Fibroblast of upper back skin (primary cell): ENCODE measurements at regions not wholly inside any gene's neighbourhood (a gene's known extent, or its start where the extent isn't known, plus 50 kb on each side); places are given as distances from the start of the nearest gene placed in this dataset.

Experiments
- DNase-seq: peaks from one replicate; pipeline ENCODE4 v3.0.0-alpha.2; 2013

DNA sequence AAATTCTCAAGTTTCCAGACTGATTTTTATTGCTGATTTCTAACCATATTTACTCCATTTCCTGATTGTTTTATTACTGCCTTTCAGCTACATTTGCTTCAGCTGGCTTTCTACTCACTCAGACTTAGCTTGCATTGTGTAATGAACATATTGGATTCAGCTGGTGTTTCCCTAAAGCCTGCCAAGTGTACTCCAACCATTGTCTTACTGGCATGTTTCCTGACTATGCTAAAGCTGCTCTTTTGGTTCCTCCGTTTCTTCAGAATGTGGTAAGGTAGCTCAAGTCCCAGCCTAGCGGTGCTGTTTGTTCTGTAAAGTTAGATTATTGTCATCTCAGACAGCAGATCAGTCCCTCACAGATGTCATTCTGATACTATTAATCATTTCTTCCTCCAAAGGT, 53.1 kb upstream of the GLRA2 start:
- DNase-seq = peak; percentile 53

DNA sequence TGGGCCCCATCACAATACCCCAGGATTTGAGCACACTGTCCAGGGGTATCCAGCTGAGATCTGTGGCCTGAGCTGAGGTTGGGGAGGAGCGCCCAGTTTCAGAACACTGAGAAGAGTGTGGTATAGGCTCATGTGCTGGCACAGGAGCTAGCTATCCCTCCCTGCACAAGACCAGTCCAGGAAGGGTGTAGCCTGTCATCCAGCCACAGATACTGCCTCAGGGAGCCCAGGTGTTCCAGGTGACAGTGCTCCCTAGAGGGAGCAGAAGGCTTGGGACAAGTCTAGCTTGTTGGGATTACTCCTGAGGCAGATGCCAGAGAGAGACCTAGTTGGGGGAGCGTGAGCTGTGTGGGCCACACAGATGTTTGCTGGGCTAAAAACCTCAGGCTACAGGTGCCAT, 79.6 kb upstream of the GLRA2 start:
- no peak for DNase-seq

DNA sequence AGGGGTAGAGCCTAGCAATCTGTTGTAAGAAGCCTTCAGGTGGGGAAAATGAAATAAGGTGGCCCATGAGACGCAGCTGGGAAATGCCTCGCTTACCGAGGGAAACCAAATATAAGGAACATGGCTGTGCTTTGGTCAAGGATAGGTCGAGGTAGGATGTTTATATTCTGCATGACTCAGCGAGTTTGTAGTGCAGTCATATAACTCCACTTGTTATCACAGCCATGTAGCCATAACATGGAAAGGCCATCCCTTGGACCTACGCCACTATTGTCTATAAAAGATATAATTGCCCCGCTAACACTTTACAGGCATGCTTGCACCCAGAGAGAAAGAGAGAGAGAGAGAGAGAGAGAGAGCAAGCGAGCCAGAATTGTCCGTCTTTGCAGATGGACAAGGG, 80.9 kb upstream of the GLRA2 start:
- no peak for DNase-seq

GRCh38 chrX:14440106-14440505, 89.2 kb upstream of the GLRA2 start:
- no peak for DNase-seq

- DNase-seq = no peak
Measured at GRCh38 chrX:14427614-14428013, 101.7 kb upstream of the GLRA2 start.

DNA sequence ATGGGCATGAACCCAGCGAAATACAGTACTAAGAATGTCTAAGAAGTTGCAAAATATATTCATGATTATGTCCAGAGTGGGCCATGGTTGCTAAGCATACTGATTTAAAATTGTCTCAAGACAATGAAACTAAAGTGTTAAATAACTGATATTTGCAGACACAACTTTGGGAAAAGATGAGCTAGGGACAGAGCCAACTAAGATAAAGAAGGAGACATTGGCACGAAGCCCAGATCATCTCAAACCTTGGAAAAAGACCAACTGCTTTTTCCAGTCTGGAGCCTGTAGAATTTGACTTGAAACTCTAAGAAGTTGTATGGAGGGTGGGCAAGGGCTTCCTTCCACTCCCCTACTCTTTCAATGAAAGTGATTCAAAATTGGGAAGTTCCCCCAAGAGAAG, 108.5 kb upstream of the GLRA2 start:
- no peak for DNase-seq

DNA sequence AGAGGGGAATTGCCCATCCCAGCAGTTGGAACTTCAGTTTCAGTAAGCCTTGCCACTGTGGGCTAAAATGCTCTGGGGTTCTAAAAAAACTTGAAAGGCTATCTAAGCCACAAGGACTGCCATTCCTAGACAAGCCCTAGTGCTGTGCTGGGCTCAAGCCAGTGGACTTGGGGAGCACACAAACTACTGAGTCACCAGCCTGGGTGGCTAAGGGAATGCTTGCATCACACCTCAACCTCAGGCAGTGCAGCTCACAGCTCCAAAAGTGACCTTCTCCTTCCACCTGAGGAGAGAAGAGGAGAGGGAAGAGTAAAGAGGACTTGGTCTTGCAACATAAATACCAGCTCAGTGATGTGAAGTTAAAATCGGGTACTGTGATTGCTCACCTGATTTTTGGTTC, 116.7 kb upstream of the GLRA2 start:
- no peak for DNase-seq

- DNase-seq = peak; percentile 14
Measured at GRCh38 chrX:14411326-14411725, 118.0 kb upstream of the GLRA2 start.

- DNase-seq = peak; percentile 46
Measured at GRCh38 chrX:14409341-14409740, 120.0 kb upstream of the GLRA2 start.

GRCh38 chrX:14406225-14406624, 123.1 kb upstream of the GLRA2 start:
- no peak for DNase-seq

DNA sequence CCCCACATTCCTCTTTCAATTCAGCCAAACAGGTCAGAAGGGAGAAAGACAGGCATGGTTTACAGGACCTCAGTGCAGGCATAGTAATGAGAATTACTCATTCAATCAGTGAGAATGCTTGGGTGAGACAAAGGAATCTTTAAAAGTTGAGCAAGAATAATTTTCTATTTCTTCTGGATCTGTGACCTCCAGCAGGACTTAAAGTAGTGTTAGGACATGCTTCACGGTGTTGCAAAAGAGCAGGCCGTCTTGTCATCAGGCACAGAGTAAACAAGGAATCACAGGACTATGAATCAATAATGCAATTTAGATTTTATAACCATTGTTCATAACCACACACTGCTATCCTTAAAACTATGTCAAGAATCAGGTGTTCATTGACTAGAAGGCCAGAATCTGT, 130.6 kb upstream of the GLRA2 start:
- DNase-seq = peak; percentile 55

DNA sequence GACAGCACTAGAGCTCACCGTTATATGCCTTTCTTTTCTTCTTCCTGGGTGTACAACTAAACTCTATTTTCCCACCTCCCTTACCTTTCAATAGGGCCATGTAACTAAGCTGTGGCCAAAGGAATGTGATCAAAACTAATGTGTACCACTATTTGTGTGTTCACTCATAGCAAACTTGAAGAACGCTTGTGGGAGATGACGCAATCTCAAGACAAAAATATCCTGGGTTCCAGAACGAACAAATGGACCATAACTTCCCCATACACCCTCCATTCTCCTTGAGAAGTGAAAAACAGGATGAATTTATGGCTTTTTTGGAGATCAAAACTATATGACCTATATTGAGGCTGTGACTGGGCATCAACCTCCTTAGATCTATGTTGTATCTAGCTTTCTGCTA, 139.7 kb upstream of the GLRA2 start:
- no peak for DNase-seq

DNA sequence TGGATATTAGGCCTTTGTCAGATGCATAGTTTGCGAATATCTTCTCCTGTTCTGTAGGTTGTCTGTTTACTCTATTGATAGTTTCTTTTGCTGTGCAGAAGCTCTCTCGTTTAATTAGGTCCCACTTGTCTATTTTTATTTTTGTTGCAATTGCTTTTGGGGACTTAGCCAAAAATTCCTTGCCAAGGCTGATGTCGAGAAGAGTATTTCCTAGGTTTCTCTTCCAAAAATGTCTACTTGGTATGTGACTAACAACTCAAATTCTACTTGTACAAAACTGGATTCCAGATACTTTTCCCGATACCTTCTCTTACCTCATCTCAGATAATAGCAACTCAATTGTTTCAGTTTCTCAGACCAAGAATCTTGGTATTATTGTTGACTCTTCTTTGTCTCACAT, 142.4 kb upstream of the GLRA2 start:
- no peak for DNase-seq

DNA sequence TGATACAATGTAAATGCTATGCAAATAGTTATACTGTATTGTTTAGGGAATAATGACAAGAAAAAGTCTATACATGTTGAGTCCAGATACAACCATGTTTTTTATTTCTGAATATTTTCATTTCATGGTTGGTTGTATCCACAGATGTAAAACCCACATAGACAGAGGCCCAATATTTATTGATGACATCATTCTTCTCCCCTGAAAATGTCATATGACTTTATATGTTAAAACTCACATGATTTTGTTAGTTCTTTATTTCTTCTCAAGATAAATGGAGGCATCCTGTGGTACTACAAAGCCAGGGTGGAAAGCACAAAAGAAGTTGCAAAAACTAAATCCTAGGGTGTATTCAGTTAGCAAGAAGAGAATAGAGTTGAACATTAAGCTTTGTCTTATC, 149.3 kb upstream of the GLRA2 start:
- DNase-seq = no peak

DNA sequence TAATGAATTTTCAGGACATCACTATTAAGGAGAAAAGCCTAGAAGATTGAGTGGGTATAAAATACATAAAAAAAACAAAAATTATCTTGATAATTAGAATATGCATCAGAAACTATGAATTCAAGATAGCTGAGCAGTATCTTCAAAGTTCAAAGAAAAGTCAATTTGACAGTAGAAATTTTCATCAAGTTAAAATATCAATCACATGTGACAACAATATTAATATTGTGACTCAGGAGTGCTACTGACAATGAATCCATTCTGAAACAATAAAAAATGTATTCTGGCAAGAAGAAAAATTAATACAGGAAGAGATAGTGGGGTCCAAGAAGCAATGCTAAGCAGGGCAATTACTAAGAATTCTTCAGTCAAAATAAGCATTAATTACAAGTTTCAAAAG, 151.9 kb upstream of the GLRA2 start:
- DNase-seq = no peak

GRCh38 chrX:14363728-14364127, 165.6 kb upstream of the GLRA2 start:
- DNase-seq = peak; percentile 47

DNA sequence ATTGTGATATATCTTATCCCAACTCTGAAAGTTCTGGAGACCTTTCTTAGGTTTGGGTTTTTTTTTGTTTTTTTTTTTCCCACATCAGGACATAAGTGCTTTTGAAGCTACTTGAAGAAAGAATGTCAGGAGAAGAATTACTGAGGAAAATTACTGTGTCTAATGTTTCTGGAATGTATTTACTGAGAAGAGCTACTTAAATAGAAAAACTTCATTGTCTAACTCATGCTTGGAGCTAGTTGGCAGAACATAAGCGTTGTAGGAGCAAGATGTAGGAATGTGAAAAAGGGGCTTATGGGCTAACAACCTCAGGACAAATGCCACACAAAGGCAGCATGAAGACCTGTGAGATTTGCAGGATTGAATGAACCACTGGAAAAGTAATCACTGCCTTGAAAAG, 166.6 kb upstream of the GLRA2 start:
- DNase-seq = peak; percentile 83

DNA sequence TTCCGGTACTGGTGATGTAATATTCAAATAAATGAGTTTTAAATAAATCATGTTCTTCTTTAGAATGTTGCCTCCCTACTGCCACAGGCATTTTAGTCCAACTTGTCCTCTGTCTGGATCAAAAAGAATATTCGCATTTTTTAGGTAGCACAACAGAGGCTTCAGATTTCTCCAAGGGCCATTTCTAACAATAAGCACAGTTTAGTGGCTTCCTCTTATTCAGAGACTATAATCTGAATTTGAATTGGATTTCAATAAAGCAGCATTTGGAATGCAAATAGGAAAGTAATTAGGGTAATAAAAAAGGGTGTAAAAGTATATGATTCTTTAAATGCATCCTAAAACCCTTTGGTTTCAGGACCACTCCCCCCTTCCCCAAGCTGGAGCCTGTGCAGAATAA, 167.9 kb upstream of the GLRA2 start:
- DNase-seq = no peak

GRCh38 chrX:14359727-14360126, 169.6 kb upstream of the GLRA2 start:
- no peak for DNase-seq

DNA sequence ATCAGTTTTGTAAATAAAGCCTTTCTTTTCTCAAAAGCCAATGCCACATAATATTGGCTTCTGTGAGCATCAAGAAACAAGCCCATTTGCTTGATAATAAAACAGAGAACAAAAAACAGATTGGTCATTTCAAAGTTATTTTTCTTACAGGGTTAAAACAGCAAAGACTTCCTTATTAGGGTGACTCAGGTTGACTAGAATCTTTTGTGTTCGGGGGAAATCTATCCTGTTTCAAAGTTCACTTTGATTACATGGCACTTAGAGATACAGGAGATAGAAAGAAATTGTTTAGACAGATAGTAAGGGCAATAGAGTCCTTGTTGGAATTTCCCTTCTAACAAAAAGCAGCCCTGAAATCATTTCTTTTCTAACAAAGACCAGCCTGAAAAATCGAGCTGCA, 170.0 kb upstream of the GLRA2 start:
- DNase-seq = no peak

DNA sequence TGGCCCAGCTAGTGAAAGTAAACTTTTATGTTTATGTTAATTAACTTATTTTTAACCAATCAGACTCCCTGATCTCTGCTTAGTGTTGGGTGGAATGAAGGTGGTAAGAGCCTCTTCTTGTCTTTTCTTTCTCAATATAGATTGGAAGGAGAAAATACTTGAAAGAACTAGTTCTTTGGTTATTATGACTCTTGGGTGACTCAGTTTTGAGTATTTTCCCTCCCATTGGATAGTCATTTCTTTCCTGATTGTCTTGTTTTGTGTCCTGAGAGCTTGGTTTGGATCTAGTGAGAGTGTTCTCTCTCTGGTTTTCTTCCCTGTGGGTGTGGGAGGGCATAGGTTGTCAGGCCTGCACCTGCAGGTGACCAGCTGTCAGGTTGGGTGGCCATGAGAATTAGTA, 172.0 kb upstream of the GLRA2 start:
- DNase-seq = no peak

GRCh38 chrX:14356401-14356800, 172.9 kb upstream of the GLRA2 start:
- DNase-seq = peak; percentile 93

- no peak for DNase-seq
Measured at GRCh38 chrX:14355556-14355955, 173.8 kb upstream of the GLRA2 start.

- peak; percentile 87 for DNase-seq
Measured at GRCh38 chrX:14354521-14354920, 174.8 kb upstream of the GLRA2 start.

- DNase-seq = peak; percentile 73
Measured at GRCh38 chrX:14352511-14352910, 176.8 kb upstream of the GLRA2 start.

DNA sequence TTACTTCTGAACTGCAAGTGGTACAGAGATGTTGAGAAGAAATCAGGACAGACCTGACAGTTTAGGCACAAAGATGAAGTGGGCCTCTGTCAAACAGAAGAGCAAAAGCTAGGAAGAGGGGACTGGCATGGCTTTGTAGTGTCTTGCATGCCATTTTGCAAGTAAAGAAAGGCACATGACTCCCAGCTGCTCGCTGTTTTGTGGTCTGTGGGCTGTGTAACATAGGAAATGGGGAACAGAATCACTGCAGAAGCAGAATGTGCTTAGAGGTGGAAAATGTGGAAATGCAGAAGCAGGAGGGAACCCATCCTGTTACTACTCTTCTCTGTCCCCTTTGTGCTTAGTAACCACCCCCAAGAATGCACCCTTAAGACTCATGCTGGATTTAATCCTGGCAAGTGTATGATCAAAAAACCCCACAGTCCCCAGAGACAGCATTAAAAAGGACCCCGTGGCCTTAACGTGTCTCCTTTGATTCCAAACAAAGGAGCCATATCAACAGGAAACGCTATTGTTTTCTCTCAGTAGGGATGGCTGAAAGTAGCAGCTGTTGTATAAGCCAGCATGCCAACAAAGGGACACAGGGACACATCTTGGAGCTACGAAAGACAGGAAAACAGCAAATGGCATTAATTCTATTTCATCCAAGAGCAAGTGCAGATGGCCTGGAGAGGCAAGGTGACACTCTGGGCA, 177.6 kb upstream of the GLRA2 start:
- DNase-seq = no peak
